VCaP (cell line): ENCODE measurements at regions not wholly inside any gene's neighbourhood (a gene's known extent, or its start where the extent isn't known, plus 50 kb on each side); places are given as distances from the start of the nearest gene placed in this dataset.
"Not testable (repeated sequence)": the region's sequence is repeated elsewhere in the genome, so short reads cannot be mapped to it uniquely, and the experiment has no call there.

Experiments
- H3K27ac ChIP-seq: fragments of 450-650 bp; 2 replicates; pipeline ENCODE4 v1.5.1; 2017
- TF ChIP-seq, protein P1 (sequence below): fragments of 450-650 bp; conservative IDR thresholded peaks from 2 replicates; pipeline ENCODE4 v1.5.1; 2017; ENCODE audit warnings: mild to moderate bottlenecking, moderate library complexity

GRCh38 chr1:221583465-221583864 is 158.4 kb downstream of the DUSP10 start:
- TF ChIP-seq, protein P1, sequence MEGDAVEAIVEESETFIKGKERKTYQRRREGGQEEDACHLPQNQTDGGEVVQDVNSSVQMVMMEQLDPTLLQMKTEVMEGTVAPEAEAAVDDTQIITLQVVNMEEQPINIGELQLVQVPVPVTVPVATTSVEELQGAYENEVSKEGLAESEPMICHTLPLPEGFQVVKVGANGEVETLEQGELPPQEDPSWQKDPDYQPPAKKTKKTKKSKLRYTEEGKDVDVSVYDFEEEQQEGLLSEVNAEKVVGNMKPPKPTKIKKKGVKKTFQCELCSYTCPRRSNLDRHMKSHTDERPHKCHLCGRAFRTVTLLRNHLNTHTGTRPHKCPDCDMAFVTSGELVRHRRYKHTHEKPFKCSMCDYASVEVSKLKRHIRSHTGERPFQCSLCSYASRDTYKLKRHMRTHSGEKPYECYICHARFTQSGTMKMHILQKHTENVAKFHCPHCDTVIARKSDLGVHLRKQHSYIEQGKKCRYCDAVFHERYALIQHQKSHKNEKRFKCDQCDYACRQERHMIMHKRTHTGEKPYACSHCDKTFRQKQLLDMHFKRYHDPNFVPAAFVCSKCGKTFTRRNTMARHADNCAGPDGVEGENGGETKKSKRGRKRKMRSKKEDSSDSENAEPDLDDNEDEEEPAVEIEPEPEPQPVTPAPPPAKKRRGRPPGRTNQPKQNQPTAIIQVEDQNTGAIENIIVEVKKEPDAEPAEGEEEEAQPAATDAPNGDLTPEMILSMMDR: no peak
- H3K27ac ChIP-seq: no peak overlapping the region

GRCh38 chr1:221587013-221587412 is 154.9 kb downstream of the DUSP10 start:
- not testable (repeated sequence) for H3K27ac ChIP-seq

- H3K27ac ChIP-seq: not testable (repeated sequence)
Measured at GRCh38 chr1:221591250-221591649, 150.6 kb downstream of the DUSP10 start.

DNA sequence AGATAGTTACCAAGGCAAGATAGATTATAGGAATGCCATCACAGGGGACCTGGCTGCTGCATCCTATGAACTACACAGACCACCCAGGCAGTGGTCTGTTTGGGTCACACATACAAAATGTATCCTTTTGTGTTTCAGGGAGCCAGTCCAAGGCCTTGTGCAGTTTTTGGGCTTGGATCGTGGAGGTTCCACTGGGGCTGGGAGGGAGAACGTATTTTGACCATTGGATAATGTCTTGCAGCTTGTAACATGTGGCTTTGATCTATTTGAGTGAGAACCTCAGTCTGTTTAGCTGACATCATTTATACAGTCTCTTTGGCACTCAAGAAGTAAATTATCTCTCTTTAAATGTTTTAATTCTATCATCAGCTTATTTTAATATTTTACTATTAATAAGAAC is 147.3 kb downstream of the DUSP10 start:
- TF ChIP-seq, protein P1: no peak
- H3K27ac ChIP-seq: no peak overlapping the region

DNA sequence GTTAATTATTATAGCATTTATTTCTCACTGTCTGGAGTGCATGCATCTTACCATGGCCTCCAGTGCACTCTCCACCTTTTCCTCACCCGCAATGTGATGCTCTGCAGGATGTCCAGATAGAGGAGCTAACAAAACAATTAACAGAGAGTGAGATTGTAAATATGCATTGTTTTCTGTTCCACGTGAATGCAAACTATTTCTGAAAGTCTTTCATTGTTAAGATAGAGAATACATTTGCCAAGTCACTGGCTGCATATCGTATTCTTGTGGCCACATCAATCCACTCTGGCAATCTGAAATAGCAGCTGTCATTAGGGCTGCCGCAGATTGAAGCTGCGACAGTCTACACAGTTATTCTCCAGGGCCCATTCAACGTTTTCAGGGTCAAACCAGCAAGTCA is 143.8 kb downstream of the DUSP10 start:
- TF ChIP-seq, protein P1: no peak
- H3K27ac ChIP-seq: no peak overlapping the region

- no peak overlapping the region for H3K27ac ChIP-seq
Measured at GRCh38 chr1:221601166-221601565, 140.7 kb downstream of the DUSP10 start.

DNA sequence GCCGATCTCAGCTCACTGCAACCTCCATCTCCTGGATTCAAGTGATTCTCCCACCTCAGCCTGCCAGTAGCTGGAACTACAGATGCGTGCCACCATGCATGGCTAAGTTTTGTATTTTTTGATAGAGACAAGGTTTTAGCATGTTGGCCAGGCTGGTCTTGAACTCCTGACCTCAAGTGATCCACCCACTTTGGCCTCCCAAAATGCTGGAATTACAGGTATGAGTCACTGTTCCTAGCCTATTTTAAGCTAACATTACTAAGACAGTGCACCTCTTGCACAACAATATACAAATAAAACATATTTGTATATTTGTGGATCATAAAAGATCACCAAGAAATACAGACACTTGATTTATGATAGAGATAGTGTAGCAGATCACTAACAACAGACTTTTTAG is 139.1 kb downstream of the DUSP10 start:
- H3K27ac ChIP-seq: no peak overlapping the region
- TF ChIP-seq, protein P1: no peak

More at GRCh38 chr1:221601166-221601565, 140.7 kb downstream of the DUSP10 start:
- TF ChIP-seq, protein P1: no peak

- H3K27ac ChIP-seq: not testable (repeated sequence)
Measured at GRCh38 chr1:221604390-221604789, 137.5 kb downstream of the DUSP10 start.

GRCh38 chr1:221604948-221605347 is 136.9 kb downstream of the DUSP10 start:
- TF ChIP-seq, protein P1: no peak

More at GRCh38 chr1:221604948-221605347, 136.9 kb downstream of the DUSP10 start:
- H3K27ac ChIP-seq: peak overlapping the region; percentile 21; the same call in 1 of the 2 replicates
